GM12873 (cell line): ENCODE measurements at regions not wholly inside any gene's neighbourhood (a gene's known extent, or its start where the extent isn't known, plus 50 kb on each side); places are given as distances from the start of the nearest gene placed in this dataset.

Source experiments
- TF ChIP-seq, protein P1 (sequence below): IDR thresholded peaks from 2 replicates; pipeline ENCODE4 v1.5.1; 2012; ENCODE audit warnings: low read depth, mild to moderate bottlenecking, moderate library complexity, low read length, control low read depth; ENCODE audit not compliant: insufficient read depth; ENCODE audit errors: missing control alignments

DNA sequence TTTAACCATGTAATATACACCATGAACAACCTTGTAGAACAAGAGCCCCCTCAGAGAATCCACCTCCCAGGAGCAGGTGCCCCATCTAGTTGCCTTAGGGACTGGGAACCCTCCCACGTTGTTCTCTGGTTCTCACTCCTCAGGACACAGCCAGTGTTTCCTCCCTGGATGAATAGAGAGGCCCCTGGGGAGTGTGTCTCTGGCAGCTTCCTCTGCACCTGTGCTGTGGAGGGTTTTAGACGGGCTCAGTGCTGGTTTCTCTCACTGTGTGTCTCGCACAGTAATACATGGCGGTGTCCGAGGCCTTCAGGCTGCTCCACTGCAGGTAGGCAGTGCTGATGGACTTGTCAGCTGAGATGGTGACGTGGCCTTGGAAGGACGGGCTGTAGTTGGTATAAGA lies 581.3 kb downstream of the TMEM121 start:
- TF ChIP-seq, protein P1, sequence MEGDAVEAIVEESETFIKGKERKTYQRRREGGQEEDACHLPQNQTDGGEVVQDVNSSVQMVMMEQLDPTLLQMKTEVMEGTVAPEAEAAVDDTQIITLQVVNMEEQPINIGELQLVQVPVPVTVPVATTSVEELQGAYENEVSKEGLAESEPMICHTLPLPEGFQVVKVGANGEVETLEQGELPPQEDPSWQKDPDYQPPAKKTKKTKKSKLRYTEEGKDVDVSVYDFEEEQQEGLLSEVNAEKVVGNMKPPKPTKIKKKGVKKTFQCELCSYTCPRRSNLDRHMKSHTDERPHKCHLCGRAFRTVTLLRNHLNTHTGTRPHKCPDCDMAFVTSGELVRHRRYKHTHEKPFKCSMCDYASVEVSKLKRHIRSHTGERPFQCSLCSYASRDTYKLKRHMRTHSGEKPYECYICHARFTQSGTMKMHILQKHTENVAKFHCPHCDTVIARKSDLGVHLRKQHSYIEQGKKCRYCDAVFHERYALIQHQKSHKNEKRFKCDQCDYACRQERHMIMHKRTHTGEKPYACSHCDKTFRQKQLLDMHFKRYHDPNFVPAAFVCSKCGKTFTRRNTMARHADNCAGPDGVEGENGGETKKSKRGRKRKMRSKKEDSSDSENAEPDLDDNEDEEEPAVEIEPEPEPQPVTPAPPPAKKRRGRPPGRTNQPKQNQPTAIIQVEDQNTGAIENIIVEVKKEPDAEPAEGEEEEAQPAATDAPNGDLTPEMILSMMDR: no peak

DNA sequence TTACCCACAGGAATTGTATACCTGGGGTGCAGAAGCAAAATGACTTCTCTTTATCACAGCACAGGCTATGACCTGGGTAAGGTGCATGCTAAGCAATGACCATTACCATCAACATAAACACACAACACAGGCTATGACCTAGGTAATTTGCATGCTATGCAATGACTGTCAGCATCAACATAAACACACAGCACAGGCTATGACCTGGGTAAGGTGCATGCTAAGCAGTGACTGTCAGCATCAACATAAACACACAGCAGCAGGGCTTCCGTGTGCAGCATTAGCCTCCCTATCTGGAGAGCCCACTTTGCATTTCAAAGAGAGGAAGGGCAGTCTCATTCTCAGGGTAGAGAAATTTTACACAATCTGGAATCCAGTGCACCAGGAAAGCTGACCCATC lies 583.0 kb downstream of the TMEM121 start:
- TF ChIP-seq, protein P1: no peak

DNA sequence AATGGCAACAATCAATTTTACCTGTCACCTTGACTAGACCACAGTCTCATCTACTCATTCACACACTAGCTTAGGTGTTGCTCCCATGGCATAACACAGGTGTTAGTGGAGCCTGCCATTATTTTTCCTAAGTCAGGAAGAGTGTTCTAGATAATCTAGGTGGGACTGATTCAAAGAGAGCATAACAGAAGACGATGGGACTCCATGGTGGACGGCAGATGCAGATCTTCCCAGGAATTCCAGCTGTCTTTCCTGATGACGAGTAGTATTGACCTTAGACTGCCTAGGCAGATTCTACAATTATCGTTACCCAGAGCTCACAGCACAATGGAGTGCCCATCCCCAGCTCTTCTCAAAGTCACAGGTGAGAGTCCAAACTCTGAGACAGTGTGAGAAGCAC lies 589.0 kb downstream of the TMEM121 start:
- TF ChIP-seq, protein P1: no peak

DNA sequence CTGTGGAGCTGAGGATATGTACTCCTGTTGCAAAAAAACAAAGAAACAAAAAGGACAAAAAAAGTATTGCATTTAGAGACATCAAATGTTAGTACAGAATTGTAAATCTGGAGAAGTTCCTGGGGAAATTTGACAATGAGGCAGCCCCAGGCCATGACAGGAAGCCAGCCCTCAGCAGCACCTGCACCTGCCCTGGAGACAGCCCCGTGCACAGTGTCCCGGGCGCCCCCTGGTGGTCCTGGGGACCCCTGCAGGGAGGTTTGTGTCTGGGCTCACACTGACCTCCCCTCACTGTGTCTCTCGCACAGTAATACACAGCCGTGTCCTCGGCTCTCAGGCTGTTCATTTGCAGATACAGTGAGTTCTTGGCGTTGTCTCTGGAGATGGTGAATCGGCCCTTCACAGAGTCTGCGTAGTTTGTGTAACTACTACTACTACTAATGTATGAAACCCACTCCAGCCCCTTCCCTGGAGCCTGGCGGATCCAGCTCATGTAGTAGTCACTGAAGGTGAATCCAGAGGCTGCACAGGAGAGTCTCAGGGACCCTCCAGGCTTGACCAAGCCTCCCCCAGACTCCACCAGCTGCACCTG lies 590.1 kb downstream of the TMEM121 start:
- TF ChIP-seq, protein P1: peak; percentile 52

DNA sequence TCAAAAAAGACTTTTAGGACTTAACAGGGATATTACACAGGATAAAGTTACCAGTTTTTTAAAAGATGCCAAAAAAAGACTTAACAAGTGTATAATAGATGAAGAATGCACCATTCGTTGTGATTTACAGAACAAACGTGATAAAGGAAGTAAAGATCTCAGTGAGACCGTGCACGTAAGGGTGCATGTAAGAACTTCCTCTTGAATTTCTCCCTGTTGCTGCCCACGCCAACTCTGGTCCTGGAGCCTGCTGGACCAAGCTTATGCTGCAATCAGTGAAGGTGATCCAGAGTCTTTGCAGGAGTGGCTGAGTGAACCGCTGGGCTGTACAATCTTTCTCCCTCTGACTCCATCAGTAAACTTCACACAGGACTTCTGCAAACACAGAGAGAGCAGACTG lies 593.7 kb downstream of the TMEM121 start:
- TF ChIP-seq, protein P1: no peak

DNA sequence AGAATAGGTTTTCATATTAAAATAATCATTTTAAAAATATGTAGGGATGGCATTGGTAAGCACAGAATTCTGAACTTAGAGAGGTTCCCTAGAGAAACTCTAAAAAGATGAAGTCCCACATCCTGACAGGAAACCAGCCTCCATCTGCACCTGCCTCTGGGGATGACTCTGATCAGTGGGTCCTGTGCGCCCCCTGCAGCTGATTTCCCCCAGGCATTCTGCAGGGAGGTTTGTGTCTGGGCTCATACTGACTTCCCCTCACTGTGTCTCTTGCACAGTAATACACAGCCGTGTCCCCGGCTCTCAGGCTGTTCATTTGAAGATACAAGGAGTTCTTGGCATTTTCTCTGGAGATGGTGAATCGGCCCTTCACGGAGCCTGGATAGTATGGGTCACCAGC lies 602.9 kb downstream of the TMEM121 start:
- TF ChIP-seq, protein P1: peak; percentile 14

DNA sequence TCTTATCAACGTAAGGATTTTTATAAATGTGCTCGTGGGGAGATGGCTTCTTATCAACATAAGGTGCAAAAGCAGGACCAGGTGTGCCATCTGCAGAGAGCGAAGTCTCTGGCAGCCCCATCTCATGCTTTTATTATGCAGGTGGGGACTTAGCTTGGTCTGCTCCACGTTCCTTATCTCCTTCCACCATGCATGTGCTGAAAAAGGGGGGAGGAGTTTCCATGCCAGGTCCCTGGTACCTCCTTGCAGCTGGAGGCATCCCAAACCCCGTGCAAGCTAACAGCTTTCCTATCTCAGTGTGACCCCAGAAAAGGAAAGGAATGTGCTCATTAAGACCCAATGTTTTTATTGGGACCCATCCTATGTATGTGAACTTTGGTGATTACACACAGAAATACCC lies 608.5 kb downstream of the TMEM121 start:
- TF ChIP-seq, protein P1: no peak
